ENCODE measurements at regions not wholly inside any gene's neighbourhood (a gene's known extent, or its start where the extent isn't known, plus 50 kb on each side); places are given as distances from the start of the nearest gene placed in this dataset.

GRCh38 chr11:76277298-76278175, 71.2 kb upstream of the WNT11 start:
- no peak for DNase-seq (ENCODE audit: low spot score)
- in situ Hi-C loops (cut with HindIII; ENCODE audit: low sequenced_read_pairs), result no loop called here

GRCh38 chr11:76276781-76277155, 70.5 kb upstream of the WNT11 start:
- DNase-seq (ENCODE audit: low spot score), result no peak
- in situ Hi-C loops (cut with HindIII; ENCODE audit: low sequenced_read_pairs), result no loop called here

- in situ Hi-C loops (cut with HindIII; ENCODE audit: low sequenced_read_pairs), result no loop called here
- no peak for DNase-seq (ENCODE audit: low spot score)
Observed at GRCh38 chr11:76276046-76276780, 69.9 kb upstream of the WNT11 start.

GRCh38 chr11:76275446-76275845, 69.1 kb upstream of the WNT11 start:
- DNase-seq (ENCODE audit: low spot score), result no peak
- in situ Hi-C loops (cut with HindIII; ENCODE audit: low sequenced_read_pairs), result no loop called here

- in situ Hi-C loops (cut with HindIII; ENCODE audit: low sequenced_read_pairs), result no loop called here
- DNase-seq (ENCODE audit: low spot score), result no peak
Observed at GRCh38 chr11:76271068-76271467, 64.8 kb upstream of the WNT11 start.

GRCh38 chr11:76270389-76270788, 64.1 kb upstream of the WNT11 start:
- DNase-seq (ENCODE audit: low spot score), result no peak
- in situ Hi-C loops (cut with HindIII; ENCODE audit: low sequenced_read_pairs), result no loop called here

GRCh38 chr11:76269661-76270261, 63.5 kb upstream of the WNT11 start:
- in situ Hi-C loops (cut with HindIII; ENCODE audit: low sequenced_read_pairs), result no loop called here
- DNase-seq (ENCODE audit: low spot score), result no peak

- in situ Hi-C loops (cut with HindIII; ENCODE audit: low sequenced_read_pairs), result no loop called here
- no peak for DNase-seq (ENCODE audit: low spot score)
Observed at GRCh38 chr11:76269247-76269646, 62.9 kb upstream of the WNT11 start.

- no peak for DNase-seq (ENCODE audit: low spot score)
- in situ Hi-C loops (cut with HindIII; ENCODE audit: low sequenced_read_pairs), result no loop called here
Observed at GRCh38 chr11:76268498-76268897, 62.2 kb upstream of the WNT11 start.

- no peak for DNase-seq (ENCODE audit: low spot score)
- in situ Hi-C loops (cut with HindIII; ENCODE audit: low sequenced_read_pairs), result no loop called here
Observed at GRCh38 chr11:76267556-76267955, 61.3 kb upstream of the WNT11 start.

GRCh38 chr11:76266286-76267100, 60.2 kb upstream of the WNT11 start:
- in situ Hi-C loops (cut with HindIII; ENCODE audit: low sequenced_read_pairs), result no loop called here
- no peak for DNase-seq (ENCODE audit: low spot score)

GRCh38 chr11:76265771-76266241, 59.5 kb upstream of the WNT11 start:
- no peak for DNase-seq (ENCODE audit: low spot score)
- in situ Hi-C loops (cut with HindIII; ENCODE audit: low sequenced_read_pairs), result no loop called here

- in situ Hi-C loops (cut with HindIII; ENCODE audit: low sequenced_read_pairs), result no loop called here
- no peak for DNase-seq (ENCODE audit: low spot score)
Observed at GRCh38 chr11:76263657-76264056, 57.4 kb upstream of the WNT11 start.

- in situ Hi-C loops (cut with HindIII; ENCODE audit: low sequenced_read_pairs), result no loop called here
- no peak for DNase-seq (ENCODE audit: low spot score)
Observed at GRCh38 chr11:76263166-76263565, 56.9 kb upstream of the WNT11 start.

- peak; percentile 11 for DNase-seq (ENCODE audit: low spot score)
- in situ Hi-C loops (cut with HindIII; ENCODE audit: low sequenced_read_pairs), result no loop called here
Observed at GRCh38 chr11:76260296-76260925, 54.1 kb upstream of the WNT11 start.

GRCh38 chr11:76259299-76259908, 53.1 kb upstream of the WNT11 start:
- DNase-seq (ENCODE audit: low spot score), result no peak
- in situ Hi-C loops (cut with HindIII; ENCODE audit: low sequenced_read_pairs), result no loop called here

- in situ Hi-C loops (cut with HindIII; ENCODE audit: low sequenced_read_pairs), result no loop called here
Observed at GRCh38 chr11:76257074-76257719, 50.9 kb upstream of the WNT11 start.

GRCh38 chr11:76256448-76256847, 50.1 kb upstream of the WNT11 start:
- no peak for DNase-seq (ENCODE audit: low spot score)
- in situ Hi-C loops (cut with HindIII; ENCODE audit: low sequenced_read_pairs), result no loop called here

More at GRCh38 chr11:76257074-76257719, 50.9 kb upstream of the WNT11 start:
- DNase-seq (ENCODE audit: low spot score), result no peak

Measured in G401 (cell line).